ENCODE measurements at regions not wholly inside any gene's neighbourhood (a gene's known extent, or its start where the extent isn't known, plus 50 kb on each side); places are given as distances from the start of the nearest gene placed in this dataset.
"Not testable (repeated sequence)": the region's sequence is repeated elsewhere in the genome, so short reads cannot be mapped to it uniquely, and the experiment has no call there.

DNA sequence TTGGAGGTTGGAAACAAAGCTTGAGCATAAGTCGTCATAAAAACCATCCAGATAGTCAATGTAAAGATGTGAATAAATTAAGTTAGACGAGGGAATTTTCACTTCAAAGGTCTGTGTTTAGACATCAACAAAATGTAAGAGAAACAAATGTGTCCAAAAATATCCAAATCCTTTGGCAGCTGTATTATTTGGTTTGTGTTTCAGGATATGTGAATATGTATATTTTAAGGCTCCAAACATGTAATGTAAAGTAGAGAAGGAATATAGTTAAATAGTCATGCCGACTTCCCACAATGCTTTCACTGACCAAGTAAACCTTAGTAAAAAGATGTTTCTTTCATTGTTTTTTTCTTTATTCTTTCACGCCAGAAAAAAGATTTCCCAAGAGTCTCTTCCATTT lies 604.9 kb upstream of the NRP1 start:
- no peaks in the 10 kb centered on the region for H3K9me3 ChIP-seq
- no peak overlapping the region for H3K4me3 ChIP-seq
- no peaks in the 10 kb centered on the region for H3K27me3 ChIP-seq
- no peaks in the 10 kb centered on the region for H3K36me3 ChIP-seq
- no peak for DNase-seq

DNA sequence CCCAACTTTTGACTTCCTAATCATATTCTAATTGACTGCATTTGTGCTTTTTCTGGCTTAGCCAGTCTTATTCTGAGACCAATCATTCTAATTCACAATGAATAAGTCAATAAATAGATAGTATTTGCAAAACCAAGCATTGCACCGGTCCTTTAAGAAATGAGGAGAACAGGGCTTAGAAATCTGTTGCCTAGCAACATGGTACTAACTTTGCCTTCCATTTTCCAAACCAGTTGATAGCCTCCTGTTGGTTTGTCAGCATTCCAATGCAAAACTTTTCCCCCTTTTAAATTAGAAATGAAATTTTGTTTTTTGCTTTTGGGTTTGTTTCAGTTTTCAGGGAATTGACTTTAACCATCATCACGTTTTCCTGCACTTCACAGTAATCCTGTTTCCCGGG lies 603.5 kb upstream of the NRP1 start:
- Histone ChIP-seq H3K9me3 (no peaks in the 10 kb centered on the region), H3K36me3 (no peaks in the 10 kb centered on the region), H3K27me3 (no peaks in the 10 kb centered on the region), H3K4me3 (no peak overlapping the region)
- no peak for DNase-seq

DNA sequence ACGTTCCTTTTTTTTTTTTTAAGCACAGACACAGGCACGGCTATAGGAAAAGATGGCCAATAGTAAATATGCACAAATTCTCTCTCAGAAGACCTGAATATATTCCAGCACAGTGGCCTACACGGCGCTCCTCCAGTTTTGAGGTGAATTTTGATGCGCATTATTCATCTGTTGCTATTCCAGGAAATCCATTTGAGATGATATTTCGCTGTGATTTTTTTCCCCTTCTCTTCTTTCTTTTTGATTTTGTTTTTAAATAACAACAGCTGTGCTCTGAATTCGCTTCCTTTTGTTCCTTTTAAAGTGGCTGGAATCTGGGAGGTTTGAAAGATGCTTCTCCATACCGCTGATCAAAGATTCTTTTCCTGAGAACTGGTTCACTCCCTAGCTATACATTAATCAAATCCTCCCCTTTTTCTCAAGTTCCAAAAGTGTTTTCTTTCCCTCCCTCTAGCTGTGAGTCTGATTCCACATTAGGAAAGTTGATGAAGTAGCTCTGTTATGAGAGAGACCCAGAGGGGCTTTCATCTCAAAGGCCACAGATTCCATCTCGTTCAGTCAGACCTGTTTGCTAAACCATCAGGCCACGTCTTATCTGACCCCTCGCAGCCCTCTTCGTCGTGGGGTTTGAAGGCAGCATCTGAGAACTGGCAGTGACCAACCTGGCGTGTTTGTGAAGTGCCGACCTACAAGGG lies 602.7 kb upstream of the NRP1 start:
- no peak overlapping the region for H3K4me3 ChIP-seq
- H3K9me3 ChIP-seq = no peaks in the 10 kb centered on the region
- DNase-seq = no peak
- H3K36me3 ChIP-seq = no peaks in the 10 kb centered on the region
- no peaks in the 10 kb centered on the region for H3K27me3 ChIP-seq

GRCh38 chr10:33935350-33935749 lies 600.9 kb upstream of the NRP1 start:
- H3K27me3 ChIP-seq = no peaks in the 10 kb centered on the region
- DNase-seq = no peak
- no peak overlapping the region for H3K4me3 ChIP-seq
- H3K36me3 ChIP-seq = no peaks in the 10 kb centered on the region
- H3K9me3 ChIP-seq = no peaks in the 10 kb centered on the region

DNA sequence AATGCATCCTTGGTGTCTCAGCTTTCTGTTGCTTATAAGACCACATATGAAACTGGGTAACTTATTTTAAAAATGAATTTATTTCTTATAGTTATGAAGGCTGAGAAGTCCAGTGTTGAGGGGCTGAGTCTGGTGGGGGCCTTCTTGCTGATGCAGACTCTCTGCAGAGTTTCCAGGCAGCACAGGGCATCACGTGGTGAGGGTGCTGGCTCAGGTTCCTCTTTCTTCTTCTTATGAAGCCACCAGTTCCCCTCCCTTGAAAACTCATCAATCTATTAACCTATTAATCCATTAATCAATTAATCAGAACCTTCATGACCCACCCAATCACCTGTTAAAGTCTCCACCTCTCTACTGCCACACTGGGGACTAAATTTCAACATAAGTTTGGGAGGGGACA lies 595.6 kb upstream of the NRP1 start:
- Histone ChIP-seq H3K9me3 (no peaks in the 10 kb centered on the region), H3K27me3 (no peaks in the 10 kb centered on the region), H3K4me3 (no peak overlapping the region), H3K36me3 (no peaks in the 10 kb centered on the region)
- DNase-seq = no peak

GRCh38 chr10:33927347-33927746 lies 592.9 kb upstream of the NRP1 start:
- Histone ChIP-seq H3K36me3 (no peaks in the 10 kb centered on the region), H3K9me3 (no peaks in the 10 kb centered on the region), H3K27me3 (no peaks in the 10 kb centered on the region), H3K4me3 (no peak overlapping the region)
- DNase-seq = no peak

DNA sequence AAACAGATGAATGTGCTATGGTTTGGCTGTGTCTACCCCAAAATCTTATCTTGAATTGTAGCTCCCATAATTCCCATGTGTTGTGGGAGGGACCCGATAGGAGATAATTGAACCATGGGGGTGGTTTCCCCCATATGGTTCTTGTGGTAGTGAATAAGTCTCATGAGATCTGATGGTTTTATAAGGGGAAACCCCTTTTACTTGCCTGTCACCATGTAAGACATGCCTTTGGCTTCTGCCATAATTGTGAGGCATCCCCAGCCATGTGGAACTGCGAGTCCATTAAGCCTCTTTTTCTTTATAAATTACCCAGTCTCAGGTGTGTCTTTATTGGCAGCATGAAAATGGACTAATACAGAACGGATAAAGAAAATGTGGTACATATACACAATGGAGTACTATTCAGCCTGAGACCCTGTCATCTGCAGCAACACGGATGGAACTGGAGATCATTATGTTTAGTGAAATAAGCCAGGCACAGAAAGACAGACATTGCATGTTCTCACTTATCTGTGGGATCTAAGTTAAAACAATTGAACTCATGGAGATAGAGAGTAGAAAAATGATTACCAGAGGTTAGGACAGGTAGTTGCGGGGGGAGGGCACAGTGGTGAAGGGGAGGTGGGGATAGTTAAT lies 587.6 kb upstream of the NRP1 start:
- Histone ChIP-seq H3K36me3 (no peaks in the 10 kb centered on the region), H3K27me3 (no peaks in the 10 kb centered on the region), H3K9me3 (no peaks in the 10 kb centered on the region), H3K4me3 (no peak overlapping the region)
- DNase-seq = no peak

GRCh38 chr10:33920351-33920750 lies 585.9 kb upstream of the NRP1 start:
- H3K27me3 ChIP-seq = no peaks in the 10 kb centered on the region
- no peak for DNase-seq
- H3K36me3 ChIP-seq = no peaks in the 10 kb centered on the region
- H3K9me3 ChIP-seq = no peaks in the 10 kb centered on the region
- H3K4me3 ChIP-seq = no peak overlapping the region

DNA sequence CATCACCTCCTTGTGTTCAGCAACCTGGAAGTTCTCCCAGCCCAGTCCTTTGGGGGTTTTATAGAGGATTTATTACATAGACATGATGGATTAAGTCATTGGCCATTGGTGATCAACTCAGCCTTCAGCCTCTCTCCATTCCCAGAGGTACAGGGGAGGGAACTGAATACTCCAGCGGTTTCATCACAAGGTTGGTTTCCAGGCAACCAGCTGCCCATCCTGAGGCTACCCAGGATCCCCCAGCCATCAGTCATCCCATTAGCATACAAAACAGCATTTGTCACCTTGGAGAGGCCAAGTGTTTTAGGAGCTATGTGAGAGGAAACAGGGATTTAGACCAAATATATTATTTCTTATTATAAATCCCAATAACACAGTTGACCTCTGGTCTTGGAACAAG lies 584.8 kb upstream of the NRP1 start:
- no peak for DNase-seq
- no peak overlapping the region for H3K4me3 ChIP-seq
- H3K27me3 ChIP-seq = no peaks in the 10 kb centered on the region
- no peaks in the 10 kb centered on the region for H3K9me3 ChIP-seq
- no peaks in the 10 kb centered on the region for H3K36me3 ChIP-seq

- DNase-seq = no peak
- H3K4me3 ChIP-seq = no peak overlapping the region
- no peaks in the 10 kb centered on the region for H3K9me3 ChIP-seq
- H3K36me3 ChIP-seq = no peaks in the 10 kb centered on the region
- no peaks in the 10 kb centered on the region for H3K27me3 ChIP-seq
Observed at GRCh38 chr10:33917069-33917780, 582.8 kb upstream of the NRP1 start.

DNA sequence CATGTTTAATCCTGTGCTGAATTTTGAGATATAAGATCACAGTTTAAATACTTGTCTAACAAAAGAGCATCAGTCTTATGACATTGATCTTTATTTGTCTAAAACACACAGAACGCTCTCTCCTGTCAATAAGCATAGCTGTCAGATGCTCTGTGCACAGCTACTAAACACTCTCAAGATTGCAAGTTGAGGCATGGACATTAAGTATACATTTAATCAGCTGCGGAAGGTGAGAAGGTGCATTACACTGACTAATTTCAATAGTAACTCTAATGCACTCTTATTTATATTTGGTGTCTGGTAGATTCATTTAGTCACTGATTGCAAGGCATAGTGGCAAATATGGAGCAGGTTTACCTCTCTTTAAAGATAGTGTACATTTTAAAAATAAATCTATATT lies 580.3 kb upstream of the NRP1 start:
- no peak for DNase-seq
- Histone ChIP-seq H3K27me3 (no peaks in the 10 kb centered on the region), H3K4me3 (no peak overlapping the region), H3K9me3 (no peaks in the 10 kb centered on the region), H3K36me3 (no peaks in the 10 kb centered on the region)

DNA sequence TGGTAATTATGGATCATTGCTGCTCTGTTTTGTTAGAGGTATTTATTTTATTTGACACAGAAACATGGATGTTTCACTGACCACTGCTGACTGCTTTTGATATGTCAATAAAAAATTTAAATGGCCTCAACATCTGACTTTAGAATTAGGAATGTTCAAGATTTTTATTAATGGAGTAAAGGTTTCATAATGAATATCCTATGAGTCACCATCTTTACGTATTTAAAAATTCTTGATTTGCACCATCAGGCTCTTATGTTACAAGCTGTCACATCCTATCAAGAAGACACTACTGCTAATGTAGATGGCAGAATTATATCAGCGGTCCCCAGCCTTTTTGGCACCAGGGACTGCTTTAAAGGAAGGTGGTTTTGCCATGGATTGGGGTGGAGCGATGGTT lies 578.7 kb upstream of the NRP1 start:
- Histone ChIP-seq H3K36me3 (no peaks in the 10 kb centered on the region), H3K4me3 (no peak overlapping the region), H3K9me3 (no peaks in the 10 kb centered on the region), H3K27me3 (no peaks in the 10 kb centered on the region)
- no peak for DNase-seq

- DNase-seq, H3K36me3 ChIP-seq, H3K4me3 ChIP-seq, H3K9me3 ChIP-seq, H3K27me3 ChIP-seq: not testable (repeated sequence)
Observed at GRCh38 chr10:33909476-33909875, 575.0 kb upstream of the NRP1 start.

DNA sequence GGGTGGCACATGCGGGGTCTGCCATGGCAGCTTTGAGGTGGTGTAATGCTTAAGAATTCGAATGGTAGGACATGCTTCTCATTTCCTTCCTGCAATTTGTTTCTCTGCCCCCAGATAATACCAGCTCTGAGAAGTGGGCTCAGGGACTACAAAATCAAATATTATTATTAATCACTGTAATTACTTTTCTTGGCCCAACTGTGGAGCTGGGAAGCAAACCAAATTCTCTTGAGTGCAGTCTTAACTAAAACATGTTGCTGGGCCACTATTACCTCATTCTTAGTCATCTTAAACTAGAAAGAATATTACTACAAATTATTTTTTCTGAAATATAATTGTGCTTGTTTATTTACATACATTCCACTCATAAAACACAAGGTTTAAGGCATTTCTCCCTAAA lies 566.7 kb upstream of the NRP1 start:
- H3K9me3 ChIP-seq = peaks cover 8% of the 10 kb centered on the region
- DNase-seq = peak; percentile 62
- no peaks in the 10 kb centered on the region for H3K36me3 ChIP-seq
- H3K4me3 ChIP-seq = no peak overlapping the region
- H3K27me3 ChIP-seq = no peaks in the 10 kb centered on the region

GRCh38 chr10:33900596-33900995 lies 566.1 kb upstream of the NRP1 start:
- H3K36me3 ChIP-seq = no peaks in the 10 kb centered on the region
- no peak overlapping the region for H3K4me3 ChIP-seq
- peaks cover 8% of the 10 kb centered on the region for H3K9me3 ChIP-seq
- H3K27me3 ChIP-seq = no peaks in the 10 kb centered on the region
- no peak for DNase-seq

- peak; percentile 60 for DNase-seq
- no peaks in the 10 kb centered on the region for H3K36me3 ChIP-seq
- no peak overlapping the region for H3K4me3 ChIP-seq
- H3K27me3 ChIP-seq = no peaks in the 10 kb centered on the region
- peaks cover 8% of the 10 kb centered on the region for H3K9me3 ChIP-seq
Observed at GRCh38 chr10:33899578-33900531, 565.4 kb upstream of the NRP1 start.

GRCh38 chr10:33897291-33897752 lies 562.9 kb upstream of the NRP1 start:
- Histone ChIP-seq H3K9me3 (peaks cover 8% of the 10 kb centered on the region), H3K36me3 (no peaks in the 10 kb centered on the region), H3K27me3 (no peaks in the 10 kb centered on the region), H3K4me3 (no peak overlapping the region)
- DNase-seq = no peak
